ENCODE measurements at regions not wholly inside any gene's neighbourhood (a gene's known extent, or its start where the extent isn't known, plus 50 kb on each side); places are given as distances from the start of the nearest gene placed in this dataset.
"Not testable (repeated sequence)": the region's sequence is repeated elsewhere in the genome, so short reads cannot be mapped to it uniquely, and the experiment has no call there.

GRCh38 chr16:85229869-85230462, 117.7 kb upstream of the CIBAR2 start:
- Histone ChIP-seq H3K4me3 (ENCODE audit: low read depth in 1 of 2, low read length in 1 of 2) (no peak overlapping the region), H3K27me3 (peaks cover 39% of the 10 kb centered on the region), H3K36me3 (no peaks in the 10 kb centered on the region), H3K27ac (no peak overlapping the region), H3K9me3 (no peaks in the 10 kb centered on the region), H3K4me1 (ENCODE audit: control insufficient read depth in 1 of 2, insufficient read depth in 1 of 2, low read depth in 1 of 2, low read length in 1 of 2) (no peaks in the 10 kb centered on the region)
- TF ChIP-seq CTCF (IDR thresholded peaks at IDR 0.05) = no peak

- H3K4me3 ChIP-seq (ENCODE audit: low read depth in 1 of 2, low read length in 1 of 2); H3K36me3 ChIP-seq; H3K27ac ChIP-seq; H3K4me1 ChIP-seq (ENCODE audit: control insufficient read depth in 1 of 2, insufficient read depth in 1 of 2, low read depth in 1 of 2, low read length in 1 of 2); H3K9me3 ChIP-seq: not testable (repeated sequence)
- H3K27me3 ChIP-seq = peaks cover 48% of the 10 kb centered on the region
Measured at GRCh38 chr16:85230764-85231383, 118.6 kb upstream of the CIBAR2 start.

- no peak overlapping the region for H3K27ac ChIP-seq
- H3K4me1 ChIP-seq (ENCODE audit: control insufficient read depth in 1 of 2, insufficient read depth in 1 of 2, low read depth in 1 of 2, low read length in 1 of 2) = no peaks in the 10 kb centered on the region
- peaks cover 59% of the 10 kb centered on the region for H3K27me3 ChIP-seq
- no peak overlapping the region for H3K4me3 ChIP-seq (ENCODE audit: low read depth in 1 of 2, low read length in 1 of 2)
- no peak for TF ChIP-seq CTCF (IDR thresholded peaks at IDR 0.05)
- H3K36me3 ChIP-seq = no peaks in the 10 kb centered on the region
- H3K9me3 ChIP-seq = no peaks in the 10 kb centered on the region
Measured at GRCh38 chr16:85231959-85232358, 119.7 kb upstream of the CIBAR2 start.

GRCh38 chr16:85232369-85233142, 120.3 kb upstream of the CIBAR2 start:
- no peaks in the 10 kb centered on the region for H3K9me3 ChIP-seq
- no peak for TF ChIP-seq CTCF (IDR thresholded peaks at IDR 0.05)
- H3K4me1 ChIP-seq (ENCODE audit: control insufficient read depth in 1 of 2, insufficient read depth in 1 of 2, low read depth in 1 of 2, low read length in 1 of 2) = no peaks in the 10 kb centered on the region
- H3K27me3 ChIP-seq = peaks cover 65% of the 10 kb centered on the region
- H3K4me3 ChIP-seq (ENCODE audit: low read depth in 1 of 2, low read length in 1 of 2) = no peak overlapping the region
- H3K36me3 ChIP-seq = no peaks in the 10 kb centered on the region
- H3K27ac ChIP-seq = no peak overlapping the region

GRCh38 chr16:85233516-85233915, 121.2 kb upstream of the CIBAR2 start:
- H3K4me3 ChIP-seq (ENCODE audit: low read depth in 1 of 2, low read length in 1 of 2) = no peak overlapping the region
- no peaks in the 10 kb centered on the region for H3K9me3 ChIP-seq
- H3K27ac ChIP-seq = no peak overlapping the region
- no peaks in the 10 kb centered on the region for H3K4me1 ChIP-seq (ENCODE audit: control insufficient read depth in 1 of 2, insufficient read depth in 1 of 2, low read depth in 1 of 2, low read length in 1 of 2)
- peaks cover 69% of the 10 kb centered on the region for H3K27me3 ChIP-seq
- no peak for TF ChIP-seq CTCF (IDR thresholded peaks at IDR 0.05)
- H3K36me3 ChIP-seq = no peaks in the 10 kb centered on the region
